ENCODE measurements at regions not wholly inside any gene's neighbourhood (a gene's known extent, or its start where the extent isn't known, plus 50 kb on each side); places are given as distances from the start of the nearest gene placed in this dataset.

GRCh38 chr2:185393091-185393490 is 345.5 kb upstream of the FSIP2 start:
- TF ChIP-seq POLR2A (IDR thresholded peaks at IDR 0.05; ENCODE audit: low read length) (no peak), GATA1 (IDR thresholded peaks at IDR 0.05; ENCODE audit: low read depth, low read length) (no peak)
